CD4-positive, alpha-beta T cell treated with Interleukin-12 subunit alpha and Interleukin-12 subunit beta, for 1 hour (primary cell): ENCODE measurements at regions not wholly inside any gene's neighbourhood (a gene's known extent, or its start where the extent isn't known, plus 50 kb on each side); places are given as distances from the start of the nearest gene placed in this dataset.
"Not testable (repeated sequence)": the region's sequence is repeated elsewhere in the genome, so short reads cannot be mapped to it uniquely, and the experiment has no call there.

Experiments used
- DNase-seq: peaks from one replicate; pipeline ENCODE4 v3.0.0-alpha.2; 2020

GRCh38 chr5:14922952-14923351 is 51.4 kb upstream of the ANKH start:
- DNase-seq: not testable (repeated sequence)

GRCh38 chr5:14922456-14922855 is 50.9 kb upstream of the ANKH start:
- no peak for DNase-seq
